ENCODE measurements at regions not wholly inside any gene's neighbourhood (a gene's known extent, or its start where the extent isn't known, plus 50 kb on each side); places are given as distances from the start of the nearest gene placed in this dataset.
"Not testable (repeated sequence)": the region's sequence is repeated elsewhere in the genome, so short reads cannot be mapped to it uniquely, and the experiment has no call there.

- DNase-seq, result not testable (repeated sequence)
Observed at GRCh38 chr18:57879924-57880323, 76.8 kb upstream of the ATP8B1 start.

GRCh38 chr18:57869221-57869620, 66.1 kb upstream of the ATP8B1 start:
- no peak for DNase-seq

- no peak for DNase-seq
Observed at GRCh38 chr18:57866355-57866754, 63.2 kb upstream of the ATP8B1 start.

GRCh38 chr18:57864615-57865121, 61.6 kb upstream of the ATP8B1 start:
- DNase-seq, result no peak

- no peak for DNase-seq
Observed at GRCh38 chr18:57863706-57864105, 60.6 kb upstream of the ATP8B1 start.

DNA sequence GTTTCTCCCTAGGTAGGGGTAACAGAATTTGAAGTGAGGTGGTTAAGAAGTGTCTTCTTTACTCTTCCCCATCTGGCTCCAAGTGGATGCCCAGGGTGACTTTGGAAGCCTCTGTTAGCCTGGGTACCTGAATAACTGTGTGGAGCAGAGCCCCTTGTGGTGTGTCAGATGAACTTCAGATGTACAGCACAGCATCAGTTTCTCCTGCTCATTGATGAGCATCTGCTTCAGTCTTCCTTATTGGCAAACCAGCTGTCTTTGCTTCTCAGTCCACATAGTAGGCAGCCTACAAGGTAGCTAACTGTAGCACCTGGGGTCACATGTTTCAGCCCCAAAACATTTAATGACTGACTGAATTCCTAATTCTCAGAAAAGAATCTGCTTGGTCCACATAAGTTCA, 56.2 kb upstream of the ATP8B1 start:
- no peak for DNase-seq

DNA sequence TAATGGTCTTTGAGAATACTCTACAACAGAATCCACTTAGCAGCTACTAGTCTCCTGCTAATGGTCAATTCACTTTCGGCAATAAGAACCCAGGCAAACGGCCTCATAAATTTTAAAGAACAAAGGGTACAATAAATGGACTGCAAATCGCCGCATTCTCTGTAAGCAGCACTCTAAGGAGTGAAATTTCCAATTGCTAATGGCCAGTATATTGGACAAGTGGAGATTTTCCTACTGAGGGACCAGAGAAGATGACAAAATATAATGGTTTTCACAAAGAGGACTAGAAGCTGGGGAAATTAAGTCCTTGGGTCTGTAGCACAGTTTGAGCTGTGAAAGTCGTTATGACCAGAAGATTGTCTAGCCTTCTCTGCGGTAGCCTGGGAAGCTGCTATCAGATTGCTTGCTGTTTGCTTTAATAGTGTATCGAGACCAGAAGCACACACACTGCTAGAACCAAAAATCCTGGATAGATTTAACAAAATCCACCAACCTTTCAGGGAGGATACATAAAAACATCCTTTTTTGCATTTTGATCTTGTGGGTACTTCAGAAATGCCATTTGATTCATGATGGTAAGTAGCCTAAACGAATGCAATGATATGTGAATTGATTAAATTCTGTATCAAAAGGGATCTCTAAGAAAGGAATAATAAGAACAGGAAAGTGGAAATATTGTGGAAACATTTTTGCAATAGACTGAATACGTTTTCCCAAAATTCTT, 53.6 kb upstream of the ATP8B1 start:
- DNase-seq, result no peak

- DNase-seq, result no peak
Observed at GRCh38 chr18:57856128-57856527, 53.0 kb upstream of the ATP8B1 start.

GRCh38 chr18:57855551-57855950, 52.4 kb upstream of the ATP8B1 start:
- DNase-seq, result no peak

DNA sequence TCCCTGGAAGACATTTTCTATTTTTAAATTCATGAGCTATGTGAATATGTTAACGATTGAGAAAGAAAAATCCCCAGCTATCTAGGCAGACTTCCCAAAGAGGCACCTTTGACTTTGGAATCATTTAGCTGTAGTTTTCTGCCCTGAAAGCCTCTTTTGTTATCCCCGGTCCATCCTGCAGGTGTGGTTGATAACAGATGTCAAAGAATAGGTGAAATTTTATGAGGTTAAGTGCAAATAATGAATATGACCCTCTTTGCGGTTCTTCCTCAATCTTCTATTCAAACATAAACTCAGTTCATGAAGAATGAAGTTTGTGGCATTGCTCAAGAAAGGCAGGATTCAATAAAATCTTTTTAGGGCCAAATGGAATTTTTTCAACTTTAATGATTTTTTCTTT, 51.6 kb upstream of the ATP8B1 start:
- no peak for DNase-seq

- DNase-seq, result no peak
Observed at GRCh38 chr18:57853864-57854263, 50.7 kb upstream of the ATP8B1 start.

DNA sequence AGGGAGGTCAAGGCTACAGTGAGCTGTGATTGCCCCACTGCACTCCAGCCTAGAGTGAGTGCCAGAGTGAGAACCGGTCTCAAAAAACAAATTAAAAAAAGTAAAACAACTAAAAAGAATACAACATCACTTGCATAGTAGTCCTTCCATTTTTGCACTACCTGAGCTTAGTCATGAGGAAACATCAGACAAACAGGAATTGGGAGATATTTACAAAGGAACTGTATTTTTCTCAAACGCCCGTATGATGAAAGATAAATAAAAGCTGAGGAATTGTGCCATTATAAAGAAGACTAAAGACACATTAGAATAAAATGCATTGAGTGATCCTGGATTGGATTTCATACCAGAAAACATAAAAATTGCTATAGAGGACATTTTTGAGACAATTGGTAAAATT, 50.0 kb upstream of the ATP8B1 start:
- no peak for DNase-seq
